Upper lobe of right lung (tissue), 1 donor: ENCODE measurements at regions not wholly inside any gene's neighbourhood (a gene's known extent, or its start where the extent isn't known, plus 50 kb on each side); places are given as distances from the start of the nearest gene placed in this dataset.

ENCODE experiments used
- ATAC-seq: fragments of 200-7000 bp; cut with Tn5 transposase; one replicate; pipeline ENCODE4 v1.9.1; 2020; ENCODE audit warnings: mild to moderate bottlenecking, moderate library complexity
- DNase-seq: peaks from one replicate; pipeline ENCODE4 v3.0.0-alpha.2; 2020
- H3K27ac ChIP-seq: fragments of 200-600 bp; one replicate; pipeline ENCODE4 v1.8.0; 2022
- H3K27me3 ChIP-seq: fragments of 200-600 bp; one replicate; pipeline ENCODE4 v1.8.0; 2022; ENCODE audit warnings: mild to moderate bottlenecking
- H3K36me3 ChIP-seq: fragments of 200-600 bp; one replicate; pipeline ENCODE4 v1.8.0; 2022
- H3K4me1 ChIP-seq: fragments of 200-600 bp; one replicate; pipeline ENCODE4 v1.8.0; 2022
- H3K4me3 ChIP-seq: fragments of 200-600 bp; one replicate; pipeline ENCODE4 v1.8.0; 2022; ENCODE audit warnings: mild to moderate bottlenecking
- H3K9me3 ChIP-seq: fragments of 200-600 bp; one replicate; pipeline ENCODE4 v1.8.0; 2022
- intact Hi-C: fragments of 100-400 bp; cut with DNase I; formaldehyde crosslinking; loops from one replicate; pipeline ENCODE4 v1.11.0; 2022
- TF ChIP-seq, protein P1 (sequence below): fragments of 200-600 bp; IDR thresholded peaks from one replicate; pipeline ENCODE4 v1.8.0; 2022; ENCODE audit warnings: antibody characterized with exemption
- donor health status: DM: no; HTN: yes; CAD: no; lungs with severe emphysema.

DNA sequence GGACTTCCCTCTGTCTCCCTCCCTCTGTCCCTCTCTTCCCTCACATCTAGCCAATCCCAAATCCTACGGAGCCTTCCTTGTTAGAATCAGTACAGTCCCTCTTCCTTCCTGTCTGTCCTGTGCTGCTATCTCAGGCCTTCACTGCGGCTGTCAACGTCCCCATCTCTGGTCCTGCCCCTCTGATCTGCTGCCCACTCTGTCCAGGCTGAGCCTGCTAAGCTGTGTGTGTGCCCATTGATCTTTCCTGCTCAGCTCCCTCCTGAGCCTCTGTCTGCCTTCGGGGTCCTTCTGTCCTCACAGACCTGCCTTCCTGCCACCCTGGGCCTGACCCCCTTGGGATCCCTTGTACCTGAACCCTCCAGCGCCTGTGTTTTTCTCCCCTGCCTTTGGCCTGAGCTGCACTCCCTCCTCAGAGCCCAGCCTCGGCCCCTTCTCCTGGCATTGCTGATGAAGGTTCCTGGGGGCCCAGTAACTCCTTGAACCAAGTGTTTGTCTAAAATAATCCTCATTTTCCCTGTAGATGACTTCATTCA is 182.1 kb upstream of the SHH start:
- no peak overlapping the region for H3K27ac ChIP-seq
- H3K36me3 ChIP-seq: no peaks in the 10 kb centered on the region
- no peaks in the 10 kb centered on the region for H3K4me1 ChIP-seq
- H3K27me3 ChIP-seq: no peaks in the 10 kb centered on the region
- DNase-seq: no peak
- no peak for ATAC-seq
- intact Hi-C loops: no loop called here
- TF ChIP-seq, protein P1, sequence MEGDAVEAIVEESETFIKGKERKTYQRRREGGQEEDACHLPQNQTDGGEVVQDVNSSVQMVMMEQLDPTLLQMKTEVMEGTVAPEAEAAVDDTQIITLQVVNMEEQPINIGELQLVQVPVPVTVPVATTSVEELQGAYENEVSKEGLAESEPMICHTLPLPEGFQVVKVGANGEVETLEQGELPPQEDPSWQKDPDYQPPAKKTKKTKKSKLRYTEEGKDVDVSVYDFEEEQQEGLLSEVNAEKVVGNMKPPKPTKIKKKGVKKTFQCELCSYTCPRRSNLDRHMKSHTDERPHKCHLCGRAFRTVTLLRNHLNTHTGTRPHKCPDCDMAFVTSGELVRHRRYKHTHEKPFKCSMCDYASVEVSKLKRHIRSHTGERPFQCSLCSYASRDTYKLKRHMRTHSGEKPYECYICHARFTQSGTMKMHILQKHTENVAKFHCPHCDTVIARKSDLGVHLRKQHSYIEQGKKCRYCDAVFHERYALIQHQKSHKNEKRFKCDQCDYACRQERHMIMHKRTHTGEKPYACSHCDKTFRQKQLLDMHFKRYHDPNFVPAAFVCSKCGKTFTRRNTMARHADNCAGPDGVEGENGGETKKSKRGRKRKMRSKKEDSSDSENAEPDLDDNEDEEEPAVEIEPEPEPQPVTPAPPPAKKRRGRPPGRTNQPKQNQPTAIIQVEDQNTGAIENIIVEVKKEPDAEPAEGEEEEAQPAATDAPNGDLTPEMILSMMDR: no peak
- H3K4me3 ChIP-seq: no peak overlapping the region
- no peaks in the 10 kb centered on the region for H3K9me3 ChIP-seq

DNA sequence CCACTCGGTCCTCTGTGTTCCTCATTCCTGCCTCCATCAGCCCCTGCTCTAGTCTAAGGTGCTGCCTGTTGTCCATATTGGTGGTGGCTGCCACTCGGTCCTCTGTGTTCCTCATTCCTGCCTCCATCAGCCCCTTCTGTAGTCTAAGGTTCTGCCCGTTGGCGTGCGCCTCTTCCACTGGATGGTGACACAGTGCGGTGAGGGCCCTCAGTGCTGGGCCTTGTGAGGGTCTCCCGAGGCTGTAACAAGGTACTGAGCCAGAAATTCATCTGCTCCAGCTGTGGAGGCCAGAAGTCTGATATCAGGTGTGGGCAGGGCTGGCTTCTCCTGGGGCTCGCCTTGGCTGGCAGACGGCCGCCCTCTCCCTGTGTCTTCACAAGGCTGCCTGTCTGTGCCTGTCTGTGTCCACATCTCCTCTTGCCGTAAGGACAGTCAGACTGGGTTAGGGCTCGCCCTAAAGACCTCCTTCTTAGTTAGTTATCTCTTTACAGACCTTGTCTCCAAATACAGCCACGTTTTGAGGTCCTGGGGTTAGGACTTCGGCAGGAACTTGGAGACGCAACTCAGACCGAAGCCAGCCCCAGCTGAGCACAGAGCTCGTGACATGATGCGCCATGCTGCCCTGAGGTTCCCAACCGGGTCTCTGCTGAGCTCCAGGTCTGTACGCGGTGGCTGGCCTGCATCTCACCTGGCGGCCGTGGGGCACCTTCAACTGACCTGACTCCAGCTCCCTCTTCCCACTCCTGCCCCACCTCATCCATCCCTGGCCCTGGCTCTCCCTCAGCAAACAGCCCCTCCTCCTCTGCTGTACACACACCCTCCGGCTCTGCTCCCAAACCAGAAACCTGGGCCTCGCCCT is 181.4 kb upstream of the SHH start:
- Histone ChIP-seq H3K27ac (no peak overlapping the region), H3K9me3 (no peaks in the 10 kb centered on the region), H3K4me3 (no peak overlapping the region), H3K4me1 (no peaks in the 10 kb centered on the region), H3K36me3 (no peaks in the 10 kb centered on the region), H3K27me3 (no peaks in the 10 kb centered on the region)
- intact Hi-C loops: no loop called here
- DNase-seq (peak; percentile 45), ATAC-seq (peak; percentile 6)
- TF ChIP-seq, protein P1: no peak

DNA sequence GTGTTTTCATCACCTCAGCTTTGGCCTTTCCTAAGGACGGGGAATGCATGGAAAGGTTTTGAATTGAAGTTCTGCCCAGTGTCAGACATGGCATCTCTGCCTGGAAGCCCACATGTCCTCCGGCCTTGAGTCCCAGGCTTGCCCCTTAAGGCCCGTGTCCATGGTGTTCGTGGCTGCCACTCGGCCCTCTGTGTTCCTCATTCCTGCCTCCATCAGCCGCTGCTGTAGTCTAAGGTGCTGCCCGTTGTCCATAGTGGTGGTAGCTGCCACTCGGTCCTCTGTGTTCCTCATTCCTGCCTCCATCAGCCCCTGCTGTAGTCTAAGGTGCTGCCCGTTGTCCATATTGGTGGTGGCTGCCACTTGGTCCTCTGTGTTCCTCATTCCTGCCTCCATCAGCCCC is 180.7 kb upstream of the SHH start:
- no peaks in the 10 kb centered on the region for H3K4me1 ChIP-seq
- ATAC-seq: no peak
- TF ChIP-seq, protein P1: no peak
- no peaks in the 10 kb centered on the region for H3K27me3 ChIP-seq
- H3K4me3 ChIP-seq: no peak overlapping the region
- DNase-seq: peak; percentile 48
- no peaks in the 10 kb centered on the region for H3K36me3 ChIP-seq
- no peaks in the 10 kb centered on the region for H3K9me3 ChIP-seq
- intact Hi-C loops: no loop called here
- no peak overlapping the region for H3K27ac ChIP-seq

DNA sequence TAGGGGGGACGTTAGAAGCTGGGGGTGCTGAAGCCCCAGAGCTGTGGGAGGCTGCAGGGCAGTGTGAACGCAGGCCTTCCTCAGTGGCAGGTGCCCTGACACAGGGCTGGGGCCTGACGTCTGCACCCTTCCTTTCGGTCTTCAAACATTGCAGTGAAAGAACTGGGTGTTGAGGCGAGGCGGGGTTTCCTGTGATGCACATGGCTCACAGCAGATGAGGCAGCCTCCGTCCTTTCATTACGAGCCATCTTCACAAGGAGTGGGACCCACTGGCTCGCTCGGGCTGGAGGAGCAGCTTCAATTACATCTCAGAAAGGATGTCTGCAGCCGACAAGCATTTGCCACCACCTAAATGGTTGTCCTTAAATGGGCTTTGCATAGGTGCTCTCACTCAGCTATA is 180.3 kb upstream of the SHH start:
- ATAC-seq (no peak), DNase-seq (no peak)
- Histone ChIP-seq H3K4me1 (no peaks in the 10 kb centered on the region), H3K4me3 (no peak overlapping the region), H3K27me3 (no peaks in the 10 kb centered on the region), H3K27ac (no peak overlapping the region), H3K36me3 (no peaks in the 10 kb centered on the region), H3K9me3 (no peaks in the 10 kb centered on the region)
- intact Hi-C loops: no loop called here
- TF ChIP-seq, protein P1: no peak

DNA sequence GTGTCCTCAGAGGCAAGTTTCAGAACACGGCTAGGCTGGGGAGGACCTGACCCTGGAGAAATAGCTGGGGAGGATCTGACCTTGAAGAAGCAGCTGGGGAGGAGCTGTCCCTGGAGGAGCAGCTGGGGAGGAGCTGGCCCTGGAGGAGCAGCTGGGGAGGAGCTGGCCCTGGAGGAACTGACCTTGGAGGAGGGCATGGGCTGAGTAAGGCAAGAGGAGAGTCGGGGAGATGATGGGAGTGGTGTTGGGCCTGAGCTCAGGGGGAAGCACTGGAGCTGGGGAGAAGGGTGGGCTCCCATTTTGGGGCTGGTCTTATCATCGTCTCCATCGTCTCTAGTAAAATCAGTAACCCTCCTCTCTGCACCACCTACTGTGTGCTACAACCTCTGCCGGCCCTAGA is 179.8 kb upstream of the SHH start:
- DNase-seq: no peak
- H3K27me3 ChIP-seq: no peaks in the 10 kb centered on the region
- intact Hi-C loops: no loop called here

More for the DNA sequence above, 179.8 kb upstream of the SHH start:
- no peaks in the 10 kb centered on the region for H3K4me1 ChIP-seq
- TF ChIP-seq, protein P1: no peak
- ATAC-seq: no peak
- no peak overlapping the region for H3K27ac ChIP-seq
- no peaks in the 10 kb centered on the region for H3K36me3 ChIP-seq
- no peak overlapping the region for H3K4me3 ChIP-seq
- H3K9me3 ChIP-seq: no peaks in the 10 kb centered on the region
